DOHH2 (cell line): ENCODE measurements at regions not wholly inside any gene's neighbourhood (a gene's known extent, or its start where the extent isn't known, plus 50 kb on each side); places are given as distances from the start of the nearest gene placed in this dataset.

Source experiments
- CTCF ChIP-seq: fragments of 200-600 bp; sonication (generic); IDR thresholded peaks from one replicate; pipeline ENCODE4 v1.5.1; 2014; ENCODE audit warnings: antibody characterized with exemption, mild to moderate bottlenecking, low read depth, low read length; ENCODE audit not compliant: poor library complexity, severe bottlenecking
- EZH2phosphoT487 ChIP-seq: fragments of 200-600 bp; sonication (generic); IDR thresholded peaks from 2 replicates; pipeline ENCODE4 v1.6.1; 2017; ENCODE audit warnings: borderline replicate concordance, mild to moderate bottlenecking, antibody characterized with exemption, low read length, moderate library complexity, mixed read lengths

GRCh38 chrX:137652086-137652485, 86.2 kb downstream of the ZIC3 start:
- TF ChIP-seq CTCF (no peak), EZH2phosphoT487 (no peak)
